H9 (cell line): ENCODE measurements at regions not wholly inside any gene's neighbourhood (a gene's known extent, or its start where the extent isn't known, plus 50 kb on each side); places are given as distances from the start of the nearest gene placed in this dataset.

Experiments used
- DNase-seq: peaks from one replicate; pipeline ENCODE4 v3.0.0-alpha.2; 2017
- H2AFZ ChIP-seq: one replicate; pipeline ENCODE4 v1.6.1; 2013; ENCODE audit warnings: mild to moderate bottlenecking, low read length, control low read depth, moderate library complexity
- H2AK5ac ChIP-seq: 2 replicates; pipeline ENCODE4 v1.6.1; 2013; ENCODE audit warnings: low read length, control low read depth, mixed read lengths; ENCODE audit not compliant: insufficient read length
- H2BK120ac ChIP-seq: one replicate; pipeline ENCODE4 v1.6.1; 2013; ENCODE audit warnings: low read depth, mild to moderate bottlenecking, low read length, control low read depth, inconsistent platforms; ENCODE audit not compliant: poor library complexity, severe bottlenecking
- H2BK12ac ChIP-seq: 2 replicates; pipeline ENCODE4 v1.6.1; 2013; ENCODE audit warnings: low read length, control low read depth, mixed read lengths, low read depth; ENCODE audit not compliant: insufficient read length
- H2BK15ac ChIP-seq: 2 replicates; pipeline ENCODE4 v1.6.1; 2013; ENCODE audit warnings: low read depth, low read length, control low read depth
- H2BK20ac ChIP-seq: one replicate; pipeline ENCODE4 v1.6.1; 2013; ENCODE audit warnings: low read depth, mild to moderate bottlenecking, low read length, control low read depth, inconsistent platforms; ENCODE audit not compliant: poor library complexity, severe bottlenecking
- H2BK5ac ChIP-seq: 2 replicates; pipeline ENCODE4 v1.6.1; 2013; ENCODE audit warnings: low read length, control low read depth, mixed read lengths; ENCODE audit not compliant: insufficient read length
- H3K14ac ChIP-seq: 2 replicates; pipeline ENCODE4 v1.6.1; 2013; ENCODE audit warnings: low read length, control low read depth; ENCODE audit not compliant: insufficient read depth
- H3K18ac ChIP-seq: 2 replicates; pipeline ENCODE4 v1.6.1; 2013; ENCODE audit warnings: low read depth, mild to moderate bottlenecking, mixed read lengths, low read length, control low read depth; ENCODE audit not compliant: insufficient read length
- H3K23ac ChIP-seq: 2 replicates; pipeline ENCODE4 v1.6.1; 2013; ENCODE audit warnings: low read length, control low read depth, mixed read lengths, low read depth; ENCODE audit not compliant: insufficient read length
- H3K23me2 ChIP-seq: 2 replicates; pipeline ENCODE4 v1.6.1; 2013; ENCODE audit warnings: low read depth, mild to moderate bottlenecking, mixed read lengths, low read length, control low read depth; ENCODE audit not compliant: insufficient read length, poor library complexity, severe bottlenecking
- H3K27ac ChIP-seq: 2 replicates; pipeline ENCODE4 v1.5.1; 2013; ENCODE audit warnings: low read length, control low read depth, mixed read lengths, low read depth; ENCODE audit not compliant: insufficient read length
- H3K27me3 ChIP-seq: 2 replicates; pipeline ENCODE4 v1.6.1; 2013; ENCODE audit warnings: low read length, control low read depth, inconsistent platforms; ENCODE audit not compliant: insufficient read depth
- H3K4ac ChIP-seq: 2 replicates; pipeline ENCODE4 v1.6.1; 2013; ENCODE audit warnings: low read depth, mild to moderate bottlenecking, control low read depth, inconsistent platforms, low read length, moderate library complexity
- H3K4me1 ChIP-seq: 2 replicates; pipeline ENCODE4 v1.6.1; 2013; ENCODE audit warnings: low read length, control low read depth, inconsistent platforms; ENCODE audit not compliant: insufficient read depth
- H3K4me2 ChIP-seq: 2 replicates; pipeline ENCODE4 v1.6.1; 2013; ENCODE audit warnings: low read length, control low read depth, mixed read lengths; ENCODE audit not compliant: insufficient read length, insufficient read depth
- H3K56ac ChIP-seq: 2 replicates; pipeline ENCODE4 v1.6.1; 2013; ENCODE audit warnings: low read depth, mild to moderate bottlenecking, mixed read lengths, low read length, control low read depth; ENCODE audit not compliant: insufficient read length
- H3K79me1 ChIP-seq: 2 replicates; pipeline ENCODE4 v1.6.1; 2013; ENCODE audit warnings: low read depth, mild to moderate bottlenecking, moderate library complexity, low read length, control low read depth, inconsistent platforms; ENCODE audit not compliant: insufficient read depth, poor library complexity, severe bottlenecking
- H3K79me2 ChIP-seq: 2 replicates; pipeline ENCODE4 v1.6.1; 2013; ENCODE audit warnings: low read length, control low read depth, inconsistent platforms; ENCODE audit not compliant: insufficient read depth
- H3K9ac ChIP-seq: 2 replicates; pipeline ENCODE4 v1.6.1; 2013; ENCODE audit warnings: low read length, control low read depth, mixed read lengths; ENCODE audit not compliant: insufficient read length; ENCODE audit errors: extremely low read depth
- H3K9me3 ChIP-seq: one replicate; pipeline ENCODE4 v1.6.1; 2013; ENCODE audit warnings: low read depth, low read length, inconsistent platforms; ENCODE audit not compliant: control insufficient read depth
- H3T11ph ChIP-seq: one replicate; pipeline ENCODE4 v1.6.1; 2013; ENCODE audit warnings: mild to moderate bottlenecking, low read length, control low read depth, inconsistent platforms
- H4K20me1 ChIP-seq: one replicate; pipeline ENCODE4 v1.6.1; 2013; ENCODE audit not compliant: control insufficient read depth, insufficient read length, insufficient read depth
- H4K5ac ChIP-seq: 2 replicates; pipeline ENCODE4 v1.6.1; 2013; ENCODE audit warnings: low read depth, mild to moderate bottlenecking, mixed read lengths, low read length, control low read depth; ENCODE audit not compliant: insufficient read length
- H4K8ac ChIP-seq: replicated peaks from 2 replicates; pipeline ENCODE4 v1.6.1; 2013; ENCODE audit warnings: low read length, control low read depth, mixed read lengths, low read depth; ENCODE audit not compliant: insufficient read length
- H4K91ac ChIP-seq: 2 replicates; pipeline ENCODE4 v1.6.1; 2013; ENCODE audit warnings: low read depth, mild to moderate bottlenecking, moderate library complexity, mixed read lengths, low read length, control low read depth; ENCODE audit not compliant: insufficient read length
- H3K27ac Mint-ChIP-seq, 3 experiments: 2 replicates in 2 of 3; 3 replicates in 1 of 3; pipeline ENCODE4 v1.8.0; 2020 to 2021; ENCODE audit warnings: mixed read lengths in 3 of 3, mild to moderate bottlenecking in 1 of 3, moderate library complexity in 1 of 3
- H3K27me3 Mint-ChIP-seq: 2 replicates; pipeline ENCODE4 v1.8.0; 2021; ENCODE audit warnings: low read depth, mild to moderate bottlenecking, moderate library complexity, mixed read lengths
- H3K36me3 Mint-ChIP-seq, 3 experiments: 2 replicates in 2 of 3; 3 replicates in 1 of 3; pipeline ENCODE4 v1.8.0; 2020 to 2021; ENCODE audit warnings: low read depth in 3 of 3, mixed read lengths in 3 of 3; ENCODE audit not compliant: insufficient read depth in 1 of 3
- H3K4me1 Mint-ChIP-seq, 2 experiments: 2 replicates each; pipeline ENCODE4 v1.8.0; 2020; ENCODE audit warnings: mixed read lengths in 2 of 2
- H3K4me3 Mint-ChIP-seq, 2 experiments: 2 replicates in 1 of 2; 3 replicates in 1 of 2; pipeline ENCODE4 v1.8.0; 2020 to 2021; ENCODE audit warnings: mild to moderate bottlenecking in 2 of 2, mixed read lengths in 2 of 2, moderate library complexity in 1 of 2
- H3K9me3 Mint-ChIP-seq, 2 experiments: 2 replicates in 1 of 2; 3 replicates in 1 of 2; pipeline ENCODE4 v1.8.0; 2020; ENCODE audit warnings: mild to moderate bottlenecking in 2 of 2, mixed read lengths in 2 of 2, moderate library complexity in 1 of 2
- CTCF ChIP-seq: fragments of 200-600 bp; sonication (generic); conservative IDR thresholded peaks from 3 replicates; pipeline ENCODE4 v1.8.0; 2021; ENCODE audit warnings: antibody characterized with exemption, mild to moderate bottlenecking
- WGBS: extraction: QIAGEN DNeasy Blood & Tissue Kit; methylation state at CpG from one replicate; pipeline ENCODE4 v1.1.7; 2013; ENCODE audit warnings: missing lambda C conversion rate, low lambda C conversion rate, mixed read lengths; ENCODE audit not compliant: insufficient read length; ENCODE audit errors: extremely low coverage; 5-methylcytosine and 5-hydroxymethylcytosine counted together

DNA sequence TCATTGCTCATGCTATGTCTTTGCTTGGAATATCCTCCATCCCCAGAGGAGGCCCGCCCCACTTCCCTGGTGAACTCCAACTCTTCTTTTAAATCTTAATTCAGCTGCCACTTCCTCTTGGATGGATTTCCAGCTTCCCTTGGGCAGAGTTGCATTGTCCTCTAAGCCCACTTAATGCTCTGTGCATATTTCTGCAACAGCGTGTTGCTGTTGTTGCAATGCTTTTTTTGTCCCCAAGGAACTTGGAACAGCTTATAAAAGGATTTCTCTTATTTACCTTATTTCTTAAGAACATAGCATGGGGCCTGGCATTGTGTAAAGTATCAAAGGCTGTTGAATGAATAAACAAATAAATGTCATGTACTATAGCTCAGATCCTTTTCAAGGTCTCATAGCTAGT is 507.4 kb downstream of the METTL15 start:
- H3K4me2 ChIP-seq, result no peak overlapping the region
- H3T11ph ChIP-seq, result no peak overlapping the region
- no peak for TF ChIP-seq CTCF
- H2BK20ac ChIP-seq, result no peak overlapping the region
- Mint-ChIP-seq H3K27ac (no peak overlapping the region), H3K4me1 (peaks cover 17 to 24% of the 10 kb centered on the region in 2 experiments), H3K4me3 (no peak overlapping the region), H3K27me3 (no peaks in the 10 kb centered on the region; the same call in none of the 2 replicates), H3K9me3 (no peaks in the 10 kb centered on the region), H3K36me3 (no peaks in the 10 kb centered on the region)
- DNase-seq, result no peak
- H3K23ac ChIP-seq, result no peak overlapping the region
- no peak overlapping the region for H2BK15ac ChIP-seq
- H3K27me3 ChIP-seq, result no peaks in the 10 kb centered on the region
- no peak overlapping the region for H2AFZ ChIP-seq
- no peaks in the 10 kb centered on the region for H4K20me1 ChIP-seq
- H2AK5ac ChIP-seq, result no peak overlapping the region
- no peak overlapping the region for H4K5ac ChIP-seq
- no peak overlapping the region for H3K27ac ChIP-seq
- no peak overlapping the region for H4K8ac ChIP-seq
- no peaks in the 10 kb centered on the region for H3K23me2 ChIP-seq
- no peaks in the 10 kb centered on the region for H3K79me2 ChIP-seq
- H3K79me1 ChIP-seq, result no peaks in the 10 kb centered on the region
- H3K14ac ChIP-seq, result no peak overlapping the region
- H3K4me1 ChIP-seq, result no peaks in the 10 kb centered on the region; the same call in 1 of the 2 replicates
- H2BK5ac ChIP-seq, result no peak overlapping the region
- no peaks in the 10 kb centered on the region for H3K9me3 ChIP-seq
- H2BK12ac ChIP-seq, result no peak overlapping the region
- no peak overlapping the region for H3K18ac ChIP-seq
- no peak overlapping the region for H3K56ac ChIP-seq
- no peak overlapping the region for H4K91ac ChIP-seq
- H3K9ac ChIP-seq, result no peak overlapping the region
- H3K4ac ChIP-seq, result no peak overlapping the region
- WGBS, result no CpG with 5 or more reads among the region's 2 CpGs
- no peak overlapping the region for H2BK120ac ChIP-seq
